ENCODE measurements at regions not wholly inside any gene's neighbourhood (a gene's known extent, or its start where the extent isn't known, plus 50 kb on each side); places are given as distances from the start of the nearest gene placed in this dataset.

DNA sequence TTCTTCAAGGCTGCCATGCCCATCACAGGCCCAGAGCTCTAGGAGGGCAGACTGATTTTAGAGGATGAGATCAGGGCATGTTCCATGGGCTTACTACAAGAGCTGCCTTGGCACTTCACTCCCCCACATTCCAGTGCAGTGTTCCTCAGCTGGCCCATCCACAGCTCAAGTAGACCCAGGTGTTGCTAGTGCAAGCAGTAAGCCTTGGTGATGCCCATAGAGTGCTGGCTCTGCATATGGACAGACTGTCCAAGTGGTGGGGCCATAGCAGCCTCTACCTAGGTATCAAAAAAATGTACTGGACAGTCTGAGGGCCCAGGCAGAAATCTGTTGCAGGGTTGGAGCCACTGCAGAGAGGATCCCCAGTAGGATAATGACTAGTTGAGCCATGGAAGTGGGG lies 366.6 kb downstream of the FGF10 start:
- Histone ChIP-seq H3K27me3 (no peaks in the 10 kb centered on the region), H3K4me3 (no peak overlapping the region), H3K27ac (no peak overlapping the region), H3K4me1 (no peaks in the 10 kb centered on the region), H3K36me3 (no peaks in the 10 kb centered on the region), H3K9me3 (no peaks in the 10 kb centered on the region)
- FAIRE-seq (no peak), ATAC-seq (no peak), DNase-seq (no peak)
- intact Hi-C loops (cut with DNase I): no loop called here
- TF ChIP-seq, protein P1, sequence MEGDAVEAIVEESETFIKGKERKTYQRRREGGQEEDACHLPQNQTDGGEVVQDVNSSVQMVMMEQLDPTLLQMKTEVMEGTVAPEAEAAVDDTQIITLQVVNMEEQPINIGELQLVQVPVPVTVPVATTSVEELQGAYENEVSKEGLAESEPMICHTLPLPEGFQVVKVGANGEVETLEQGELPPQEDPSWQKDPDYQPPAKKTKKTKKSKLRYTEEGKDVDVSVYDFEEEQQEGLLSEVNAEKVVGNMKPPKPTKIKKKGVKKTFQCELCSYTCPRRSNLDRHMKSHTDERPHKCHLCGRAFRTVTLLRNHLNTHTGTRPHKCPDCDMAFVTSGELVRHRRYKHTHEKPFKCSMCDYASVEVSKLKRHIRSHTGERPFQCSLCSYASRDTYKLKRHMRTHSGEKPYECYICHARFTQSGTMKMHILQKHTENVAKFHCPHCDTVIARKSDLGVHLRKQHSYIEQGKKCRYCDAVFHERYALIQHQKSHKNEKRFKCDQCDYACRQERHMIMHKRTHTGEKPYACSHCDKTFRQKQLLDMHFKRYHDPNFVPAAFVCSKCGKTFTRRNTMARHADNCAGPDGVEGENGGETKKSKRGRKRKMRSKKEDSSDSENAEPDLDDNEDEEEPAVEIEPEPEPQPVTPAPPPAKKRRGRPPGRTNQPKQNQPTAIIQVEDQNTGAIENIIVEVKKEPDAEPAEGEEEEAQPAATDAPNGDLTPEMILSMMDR (IDR thresholded peaks at IDR 0.05): no peak

DNA sequence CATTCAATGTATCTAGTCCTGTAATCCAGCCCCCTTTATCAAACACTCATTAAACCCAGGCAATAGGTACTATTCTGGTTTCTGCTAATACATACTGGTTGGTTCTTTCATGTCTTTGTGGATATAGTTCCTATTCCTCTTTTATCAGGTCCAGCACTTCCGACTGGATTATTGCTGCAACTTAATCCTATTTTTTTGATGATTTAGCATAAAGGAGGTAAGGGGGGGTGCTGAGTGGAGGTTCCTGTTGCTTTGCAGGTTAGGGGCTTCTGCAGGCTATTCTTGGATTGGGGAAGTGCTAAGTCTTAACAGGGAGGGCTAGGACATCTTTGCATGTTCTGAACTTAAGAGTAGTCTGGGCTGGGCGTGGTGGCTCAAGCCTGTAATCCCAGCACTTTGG lies 377.7 kb downstream of the FGF10 start:
- FAIRE-seq: no peak
- WGBS, 2 donors: 73 to 86% methylated on average over 2 of the region's 2 CpGs

DNA sequence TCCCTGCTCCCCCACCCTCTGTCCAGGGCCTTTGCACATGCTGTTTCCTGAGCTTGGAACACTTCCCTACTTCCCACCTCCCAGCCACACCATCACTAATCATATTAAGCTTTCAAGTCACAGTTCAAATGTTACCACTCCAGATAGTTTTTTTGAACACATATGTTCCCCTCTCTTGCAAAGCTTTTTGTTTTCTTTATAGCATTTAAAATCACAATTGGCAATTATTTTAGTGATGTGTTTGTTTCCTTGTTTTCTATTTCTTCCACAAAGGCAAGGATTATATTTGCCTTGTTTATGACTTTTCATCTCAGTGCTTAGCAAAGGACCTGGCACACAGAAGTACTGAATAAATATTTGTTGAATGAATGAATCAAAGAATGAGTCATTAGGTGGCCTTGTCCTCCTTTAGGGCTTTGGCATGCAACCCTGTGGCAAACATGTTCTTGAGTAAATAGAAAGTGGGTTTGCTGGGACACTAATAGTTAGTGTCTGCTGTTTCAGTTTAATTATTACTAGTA lies 386.8 kb downstream of the FGF10 start:
- FAIRE-seq: no peak
- Histone ChIP-seq H3K4me3 (no peak overlapping the region), H3K27me3 (no peaks in the 10 kb centered on the region), H3K4me1 (peaks cover 47 to 60% (median 49%) of the 10 kb centered on the region in 3 donors), H3K36me3 (no peaks in the 10 kb centered on the region), H3K27ac (peak overlapping the region; percentile 46 to 86 (median 72)), H3K9me3 (no peaks in the 10 kb centered on the region)
- peak in 4 of 6 donors; percentile 62 to 82 (median 80) for DNase-seq
- TF ChIP-seq, protein P1 (IDR thresholded peaks at IDR 0.05): no peak
- intact Hi-C loops (cut with DNase I): no loop called here
- peak; percentile 87 to 96 (median 92) for ATAC-seq

More for the DNA sequence above, 377.7 kb downstream of the FGF10 start:
- TF ChIP-seq, protein P1 (IDR thresholded peaks at IDR 0.05): no peak
- H3K36me3 ChIP-seq: no peaks in the 10 kb centered on the region
- no peak for ATAC-seq
- intact Hi-C loops (cut with DNase I): no loop called here
- H3K4me3 ChIP-seq: no peak overlapping the region
- no peaks in the 10 kb centered on the region for H3K4me1 ChIP-seq
- no peak overlapping the region for H3K27ac ChIP-seq
- no peak for DNase-seq
- no peaks in the 10 kb centered on the region for H3K9me3 ChIP-seq
- H3K27me3 ChIP-seq: no peaks in the 10 kb centered on the region

DNA sequence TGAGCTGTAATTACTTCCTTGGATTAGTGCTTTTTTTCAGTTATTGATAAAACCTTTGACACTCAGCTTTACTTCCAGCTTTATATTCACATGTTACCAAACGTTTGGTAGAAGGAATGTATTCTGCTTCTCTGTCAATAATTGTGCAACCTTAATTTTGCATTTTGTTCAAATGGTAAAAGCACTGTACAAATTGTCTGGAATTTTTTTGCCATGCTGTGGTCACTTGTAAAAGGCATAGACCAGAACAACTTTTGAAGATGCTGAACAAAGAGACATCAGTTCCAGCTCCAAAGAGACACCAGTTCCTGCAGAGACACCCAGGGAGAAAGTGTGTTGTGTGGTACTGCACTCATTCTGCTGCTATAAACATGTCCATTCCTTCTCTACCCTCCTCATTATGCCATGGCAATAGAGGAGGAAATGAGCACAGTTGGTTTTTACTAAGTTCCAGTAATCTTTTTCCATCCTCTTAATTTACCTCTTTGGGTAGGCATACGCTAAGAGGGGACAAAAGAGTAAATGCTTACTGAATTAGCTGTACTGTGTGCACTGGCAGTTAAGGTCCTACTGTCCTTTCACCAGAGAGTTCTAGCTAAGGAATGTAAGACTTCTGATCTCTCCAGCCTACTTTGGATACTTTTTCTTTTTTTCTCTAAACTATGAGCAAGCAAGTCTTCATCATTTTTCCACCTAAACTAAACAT lies 387.4 kb downstream of the FGF10 start:
- ATAC-seq: peak in 1 of 4 donors; percentile 8
- intact Hi-C loops (cut with DNase I): no loop called here
- 43 to 51% methylated on average over 2 of the region's 2 CpGs for WGBS, 2 donors
- Histone ChIP-seq H3K36me3 (no peaks in the 10 kb centered on the region), H3K27me3 (no peaks in the 10 kb centered on the region), H3K9me3 (no peaks in the 10 kb centered on the region), H3K4me3 (no peak overlapping the region), H3K27ac (peak overlapping the region; percentile 46 to 86 (median 72)), H3K4me1 (peaks cover 48 to 64% (median 49%) of the 10 kb centered on the region in 3 donors)
- FAIRE-seq: no peak
- DNase-seq: no peak
- TF ChIP-seq, protein P1 (IDR thresholded peaks at IDR 0.05): no peak

DNA sequence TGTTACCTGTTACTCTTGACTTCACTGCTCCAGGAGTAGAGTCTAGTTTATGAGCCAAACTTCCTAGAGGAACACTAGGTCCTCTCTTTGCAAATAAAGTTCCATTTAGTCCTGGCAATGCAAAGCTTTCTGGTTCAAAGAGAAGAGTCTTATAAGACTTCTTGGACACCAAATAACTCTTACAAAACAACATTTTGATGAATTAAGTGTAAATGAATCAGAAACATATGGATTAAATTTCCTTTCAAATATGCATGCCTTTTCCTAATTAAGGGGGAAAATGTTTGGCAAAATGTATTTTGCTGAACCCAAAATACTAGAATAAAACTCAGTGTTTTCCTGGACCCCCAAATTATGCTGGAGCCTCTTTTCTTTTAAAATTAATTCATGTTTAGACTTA lies 388.0 kb downstream of the FGF10 start:
- DNase-seq: no peak
- no peak for FAIRE-seq
- Histone ChIP-seq H3K36me3 (no peaks in the 10 kb centered on the region), H3K27ac (peak overlapping the region; percentile 10 to 86 (median 60)), H3K4me3 (no peak overlapping the region), H3K27me3 (no peaks in the 10 kb centered on the region), H3K4me1 (peaks cover 48 to 64% (median 49%) of the 10 kb centered on the region in 3 donors), H3K9me3 (no peaks in the 10 kb centered on the region)
- TF ChIP-seq, protein P1 (IDR thresholded peaks at IDR 0.05): no peak
- ATAC-seq: peak in 1 of 4 donors; percentile 29
- intact Hi-C loops (cut with DNase I): no loop called here
